Stimulated activated CD4-positive, alpha-beta T cell treated with anti-CD3 and anti-CD28 coated beads, Interleukin-1b, Interleukin-23, amount 100 ng/mL, for 4 hours (primary cell): ENCODE measurements at regions not wholly inside any gene's neighbourhood (a gene's known extent, or its start where the extent isn't known, plus 50 kb on each side); places are given as distances from the start of the nearest gene placed in this dataset.
"Not testable (repeated sequence)": the region's sequence is repeated elsewhere in the genome, so short reads cannot be mapped to it uniquely, and the experiment has no call there.

ENCODE experiments used
- DNase-seq, 2 donors: peaks; one replicate each; pipeline ENCODE4 v3.0.0-alpha.2; 2020; ENCODE audit warnings: low read depth in 2 of 2

DNA sequence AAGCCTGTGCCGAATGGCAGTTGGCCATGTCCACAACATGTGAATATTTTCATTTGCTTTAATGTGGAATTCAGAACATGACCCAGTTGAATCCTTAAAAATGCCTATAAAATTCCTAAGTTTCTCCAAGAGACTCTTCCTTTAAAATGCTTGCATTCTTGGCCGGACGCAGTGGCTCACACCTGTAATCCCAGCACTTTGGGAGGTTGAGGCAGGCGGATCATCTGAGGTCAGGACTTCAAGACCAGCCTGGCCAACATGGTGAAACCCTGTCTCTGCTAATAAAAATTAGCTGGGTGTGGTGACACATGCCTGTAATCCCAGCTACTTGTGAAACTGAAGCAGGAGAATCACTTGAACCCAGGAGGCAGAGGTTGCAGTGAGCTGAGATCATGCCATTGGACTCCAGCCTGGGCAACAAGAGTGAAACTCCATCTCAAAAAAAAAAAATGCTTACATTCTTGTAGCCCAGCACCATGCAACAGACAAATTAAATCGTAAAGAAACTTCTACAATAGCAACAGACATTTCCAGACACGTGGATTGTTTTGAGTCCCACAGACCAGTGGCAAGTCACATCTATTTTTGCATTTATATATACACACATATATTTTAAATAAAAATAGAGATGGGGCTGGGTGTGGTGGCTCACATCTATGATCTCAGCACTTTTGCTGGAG is 274.4 kb downstream of the GOLGA6L6 start:
- not testable (repeated sequence) for DNase-seq

DNA sequence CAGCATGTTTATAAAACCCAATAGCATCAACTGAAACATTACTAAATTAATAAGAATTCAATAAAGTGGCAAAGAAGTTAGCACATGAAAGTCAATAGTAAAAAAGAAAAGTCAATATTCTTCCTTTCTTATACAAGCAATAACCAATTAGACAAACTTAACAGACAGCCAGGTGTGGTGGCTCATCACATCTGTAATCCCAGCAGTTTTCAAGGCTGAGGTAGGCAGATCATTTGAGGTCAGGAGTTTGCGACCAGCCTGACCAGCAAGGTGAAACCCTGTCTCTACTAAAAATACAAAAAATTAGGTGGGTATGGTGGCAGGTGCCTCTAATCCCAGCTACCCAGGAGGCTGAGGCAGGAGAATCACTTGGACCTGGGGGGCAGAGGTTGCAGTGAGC is 275.9 kb downstream of the GOLGA6L6 start:
- DNase-seq, result not testable (repeated sequence)

DNA sequence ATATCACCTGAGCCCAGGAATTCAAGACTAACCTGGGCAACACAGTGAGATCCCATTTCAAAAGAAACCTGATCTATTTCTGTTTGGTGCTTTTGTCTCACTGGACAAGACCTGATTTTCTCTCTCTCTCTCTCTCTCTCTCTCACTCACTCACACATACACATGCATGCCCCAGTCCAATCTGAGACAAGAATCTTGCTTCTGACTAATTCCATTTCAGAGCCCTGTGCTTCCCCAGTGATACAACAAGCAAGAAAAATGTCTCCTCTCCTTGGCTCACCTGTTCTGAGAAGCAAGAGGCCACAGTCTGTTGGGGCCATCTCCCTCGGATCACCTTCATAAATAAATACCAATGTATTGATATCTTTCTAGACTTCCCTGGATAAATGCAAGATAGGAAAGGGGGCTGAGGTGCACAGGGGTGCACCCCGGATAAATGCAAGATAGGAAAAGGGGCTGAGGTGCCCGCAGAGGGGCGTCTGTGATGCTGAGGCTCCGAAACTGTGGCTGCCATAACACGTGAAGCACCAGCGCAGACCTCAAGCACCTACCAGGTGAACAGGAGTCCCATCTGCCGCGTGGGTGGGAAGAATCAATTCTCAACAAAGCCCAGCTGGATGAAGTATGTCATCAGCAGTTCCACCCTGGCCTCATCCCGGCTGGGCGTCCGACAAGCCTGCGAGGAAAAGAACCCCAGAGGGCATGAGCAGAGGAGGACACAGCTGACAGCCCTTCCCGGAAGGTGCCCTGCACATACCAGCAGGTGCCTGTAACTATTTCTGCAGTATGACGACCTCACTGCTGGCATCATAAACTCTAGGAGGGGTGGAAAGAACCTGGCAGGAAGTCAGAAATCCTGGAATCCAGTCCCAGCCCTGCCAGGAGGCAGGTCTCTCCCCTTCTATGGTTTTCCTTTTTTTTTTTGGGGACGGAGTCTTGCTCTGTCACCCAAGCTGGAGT is 280.0 kb downstream of the GOLGA6L6 start:
- not testable (repeated sequence) for DNase-seq

DNA sequence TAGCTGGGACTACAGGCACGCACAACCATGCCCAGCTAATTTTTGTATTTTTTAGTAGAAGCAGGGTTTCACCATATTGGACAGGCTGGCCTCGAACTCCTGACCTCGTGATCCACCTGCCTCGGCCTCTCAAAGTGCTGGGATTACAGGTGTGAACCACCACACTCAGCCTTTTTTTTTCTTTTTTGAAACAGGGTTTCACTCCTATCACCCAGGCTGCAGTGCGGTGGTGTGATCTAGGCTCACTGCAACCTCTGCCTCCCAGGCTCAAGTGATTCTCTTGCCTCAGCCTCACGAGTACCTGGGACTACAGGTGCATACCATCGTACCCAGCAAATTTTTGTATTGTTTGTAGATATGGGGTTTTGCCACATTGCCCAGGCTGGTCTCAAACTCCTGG is 280.9 kb downstream of the GOLGA6L6 start:
- not testable (repeated sequence) for DNase-seq

DNA sequence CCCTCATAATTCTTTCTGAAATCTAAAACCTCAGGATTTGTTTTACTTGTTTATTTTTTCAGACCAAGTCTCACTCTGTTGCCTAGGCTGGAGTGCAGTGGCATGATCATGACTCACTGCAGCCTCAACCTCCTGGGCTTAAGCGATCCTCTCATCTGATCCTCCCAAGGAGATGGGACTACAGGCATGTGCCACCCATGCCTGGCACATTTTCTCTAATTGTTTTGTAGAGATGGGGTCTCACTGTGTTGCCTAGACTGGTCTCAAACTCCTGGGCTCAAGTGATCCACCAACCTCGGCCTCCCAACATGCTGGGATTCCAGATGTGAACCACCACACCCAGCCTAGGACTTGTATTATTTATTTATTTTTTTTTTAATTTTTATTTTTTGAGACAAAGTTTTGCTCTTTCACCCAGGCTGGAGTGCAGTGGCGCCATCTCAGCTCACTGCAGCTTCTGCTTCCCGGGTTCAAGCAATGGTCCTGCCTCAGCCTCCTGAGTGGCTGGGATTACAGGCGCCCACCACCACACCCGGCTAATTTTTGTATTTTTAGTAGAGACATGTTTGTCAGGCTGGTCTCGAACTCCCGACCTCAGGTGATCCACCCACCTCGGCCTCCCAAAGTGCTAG is 281.9 kb downstream of the GOLGA6L6 start:
- not testable (repeated sequence) for DNase-seq

DNA sequence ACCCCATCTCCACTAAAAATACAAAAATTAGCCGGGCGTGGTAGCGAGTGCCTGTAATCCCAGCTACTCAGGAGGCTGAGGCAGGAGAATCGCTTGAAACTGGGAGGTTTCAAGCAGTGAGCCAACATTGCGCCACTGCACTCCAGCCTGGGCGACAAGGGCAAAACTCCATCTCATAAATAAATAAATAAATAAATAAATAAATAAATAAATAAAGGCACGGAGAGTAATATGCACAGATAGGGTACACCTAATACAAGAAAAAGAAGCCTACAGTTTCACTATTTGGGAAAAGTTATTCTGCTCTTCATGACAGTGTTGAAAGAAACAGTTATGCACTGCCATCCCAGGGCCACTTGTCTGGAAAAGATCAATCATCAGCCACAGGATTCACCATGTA is 285.2 kb downstream of the GOLGA6L6 start:
- not testable (repeated sequence) for DNase-seq

DNA sequence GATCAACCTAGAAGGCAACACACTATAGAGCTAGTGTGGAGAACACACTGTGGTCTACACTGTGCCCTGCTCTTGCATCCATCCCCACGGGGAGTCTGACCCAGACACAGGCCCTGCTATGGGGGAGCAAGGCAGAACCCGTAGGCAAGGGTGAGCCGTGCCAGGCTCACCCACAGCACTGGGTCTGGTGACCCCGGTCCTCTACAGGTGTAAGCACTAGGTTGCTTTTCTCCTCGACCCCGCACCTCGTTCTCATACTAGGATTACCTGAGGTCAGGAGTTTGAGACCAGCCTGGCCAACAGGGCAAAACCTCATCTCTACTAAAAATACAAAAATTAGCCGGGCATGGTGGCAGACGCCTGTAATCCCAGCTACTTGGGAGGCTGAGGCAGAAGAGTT is 286.0 kb downstream of the GOLGA6L6 start:
- not testable (repeated sequence) for DNase-seq

DNA sequence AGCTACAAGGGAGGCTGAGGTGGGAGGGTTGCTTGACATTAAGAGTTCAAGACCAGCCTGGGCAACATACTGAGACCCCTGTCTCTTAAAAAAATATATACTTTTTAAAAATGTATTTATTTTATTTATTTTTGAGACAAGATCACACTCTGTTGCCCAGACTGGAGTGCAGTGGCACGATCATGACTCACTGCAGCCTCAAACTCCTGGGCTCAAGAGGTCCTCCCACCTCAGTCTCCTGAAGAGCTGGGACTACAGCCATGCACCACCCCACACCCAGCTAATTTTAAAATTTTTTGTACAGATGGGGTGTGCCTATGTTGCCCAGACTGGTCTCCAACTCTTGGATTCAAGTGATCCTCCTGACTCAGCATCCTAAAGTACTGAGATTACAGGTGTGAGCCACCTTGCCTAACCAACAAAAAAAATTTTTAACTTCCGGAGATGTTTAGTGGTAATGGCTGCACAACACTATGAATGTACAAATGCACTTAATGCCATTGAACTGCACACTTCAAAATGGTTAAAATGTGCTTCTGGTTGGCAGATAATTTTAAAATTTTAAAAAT is 288.5 kb downstream of the GOLGA6L6 start:
- not testable (repeated sequence) for DNase-seq

DNA sequence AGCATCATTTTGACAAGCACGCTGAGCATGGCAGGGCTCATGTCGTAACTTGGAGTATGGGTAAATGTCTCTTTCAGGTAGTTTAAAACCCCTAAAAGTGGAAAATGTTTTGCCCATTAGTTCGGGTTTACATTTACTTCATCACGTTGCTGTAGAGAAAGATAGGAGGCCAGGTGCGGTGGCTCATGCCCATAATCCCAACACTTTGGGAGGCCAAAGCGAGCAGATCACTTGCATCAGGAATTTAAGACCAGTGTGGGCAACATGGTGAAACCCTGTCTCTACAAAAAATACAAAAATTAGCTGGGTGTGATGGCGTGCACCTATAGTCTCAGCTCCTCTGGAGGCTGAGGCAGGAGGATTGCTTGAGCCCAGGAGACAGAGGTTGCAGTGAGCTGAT is 289.6 kb downstream of the GOLGA6L6 start:
- not testable (repeated sequence) for DNase-seq

DNA sequence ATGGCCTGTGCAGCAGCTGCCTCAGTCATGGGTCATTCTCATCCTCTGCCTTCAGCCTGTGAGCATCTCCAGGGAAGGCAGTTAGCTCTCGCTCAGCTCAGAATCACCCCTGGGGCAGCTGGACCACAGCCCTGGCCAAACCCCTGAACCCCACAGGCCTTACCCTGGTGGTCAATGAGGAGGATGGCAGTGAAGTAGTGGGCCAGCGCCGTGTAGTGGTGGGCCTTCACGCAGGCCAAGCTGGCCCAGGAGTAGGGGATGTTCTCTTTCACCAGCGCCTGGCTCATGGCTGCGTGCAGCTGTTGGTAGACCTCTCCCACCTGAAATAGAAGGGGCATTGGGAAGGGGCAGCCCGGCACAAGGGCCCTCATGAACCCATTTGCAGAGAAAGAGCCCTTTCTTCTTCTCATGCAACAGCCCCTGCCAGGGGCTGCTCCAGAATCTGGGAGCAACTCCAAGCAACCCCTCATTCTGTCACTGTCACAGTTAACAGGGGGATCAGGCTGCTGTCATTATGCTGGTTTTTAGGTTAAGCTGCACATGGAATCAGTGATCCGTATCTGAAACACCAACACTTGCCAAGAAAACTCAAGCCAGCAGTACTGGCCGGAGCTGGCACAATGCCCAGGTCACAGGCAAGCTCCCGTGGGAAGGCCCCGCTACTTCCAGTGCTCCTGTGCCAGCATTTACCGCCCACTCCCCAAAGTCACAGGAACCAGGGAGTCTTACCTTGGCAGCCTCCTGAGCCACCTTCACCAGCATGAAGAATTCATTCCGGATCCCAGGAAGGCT is 290.2 kb downstream of the GOLGA6L6 start:
- not testable (repeated sequence) for DNase-seq

DNA sequence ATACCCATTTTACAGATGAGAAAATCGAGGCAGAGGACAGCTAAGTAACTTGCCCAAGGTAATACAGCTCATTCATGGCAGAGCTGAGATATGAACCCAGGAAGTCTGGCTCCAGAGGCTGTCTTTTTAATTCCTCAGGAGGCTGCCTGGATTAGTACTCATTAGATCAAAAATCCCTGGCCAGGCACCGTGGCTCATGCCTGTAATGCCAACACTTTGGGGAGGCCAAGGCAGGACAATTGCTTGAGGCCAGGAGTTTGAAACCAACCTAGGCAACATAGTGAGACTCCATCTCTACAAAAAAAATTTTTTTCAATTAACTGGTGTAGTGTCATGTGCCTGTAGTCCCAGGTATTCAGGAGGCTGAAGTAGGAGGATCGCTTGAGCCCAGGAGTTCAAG is 291.4 kb downstream of the GOLGA6L6 start:
- DNase-seq, result not testable (repeated sequence)

DNA sequence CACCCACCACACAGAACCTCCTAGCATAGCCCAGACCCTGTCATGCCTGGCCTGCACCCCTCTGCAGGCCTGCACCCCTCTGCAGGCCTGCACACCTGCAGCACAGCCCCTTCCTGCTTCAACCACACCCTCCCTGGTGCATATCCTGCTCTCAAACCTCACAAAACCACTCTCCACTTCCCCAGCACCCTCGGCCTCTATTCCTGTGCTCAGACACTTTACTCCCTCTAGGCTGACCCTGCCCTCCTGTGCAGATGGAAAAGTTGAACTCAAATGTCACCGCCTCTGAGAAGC is 292.0 kb downstream of the GOLGA6L6 start:
- not testable (repeated sequence) for DNase-seq

DNA sequence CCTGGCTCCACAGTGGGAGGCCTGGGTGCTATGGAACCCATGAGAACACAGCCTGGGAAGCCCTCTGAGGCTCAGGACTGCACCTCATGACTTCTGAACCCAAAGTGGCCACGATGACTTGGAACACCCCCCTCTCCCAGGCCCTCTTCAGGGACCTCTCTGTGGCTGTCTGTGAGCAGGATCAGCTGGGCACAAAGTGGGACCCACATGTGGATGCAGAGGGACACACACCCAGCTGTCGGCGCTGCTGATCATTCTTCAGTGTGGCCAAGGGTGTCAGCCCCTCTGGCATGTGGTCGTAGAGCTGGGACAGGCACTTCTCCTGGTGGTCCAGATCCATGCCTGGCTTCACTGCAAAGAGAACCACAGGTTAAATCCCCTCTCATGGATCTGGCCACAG is 293.2 kb downstream of the GOLGA6L6 start:
- DNase-seq, result not testable (repeated sequence)

DNA sequence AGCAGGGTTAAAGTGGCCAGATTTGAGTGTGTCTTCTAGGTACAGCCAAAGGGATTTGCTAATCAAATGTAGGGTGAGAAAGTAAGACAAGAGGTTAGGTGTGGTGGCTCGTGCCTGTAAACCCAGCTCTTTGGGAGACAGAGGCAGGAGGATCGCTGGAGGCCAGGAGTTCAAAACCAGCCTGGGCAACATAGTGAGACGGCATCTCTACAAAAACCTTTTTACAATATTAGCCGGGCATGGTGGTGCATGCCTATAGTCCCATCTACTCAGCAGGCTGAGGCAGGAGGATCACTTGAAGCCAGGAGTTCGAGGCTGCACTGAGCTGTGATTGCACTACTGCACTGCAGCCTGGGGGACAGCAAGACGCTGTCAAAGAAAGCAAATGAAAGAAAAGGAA is 294.5 kb downstream of the GOLGA6L6 start:
- not testable (repeated sequence) for DNase-seq

DNA sequence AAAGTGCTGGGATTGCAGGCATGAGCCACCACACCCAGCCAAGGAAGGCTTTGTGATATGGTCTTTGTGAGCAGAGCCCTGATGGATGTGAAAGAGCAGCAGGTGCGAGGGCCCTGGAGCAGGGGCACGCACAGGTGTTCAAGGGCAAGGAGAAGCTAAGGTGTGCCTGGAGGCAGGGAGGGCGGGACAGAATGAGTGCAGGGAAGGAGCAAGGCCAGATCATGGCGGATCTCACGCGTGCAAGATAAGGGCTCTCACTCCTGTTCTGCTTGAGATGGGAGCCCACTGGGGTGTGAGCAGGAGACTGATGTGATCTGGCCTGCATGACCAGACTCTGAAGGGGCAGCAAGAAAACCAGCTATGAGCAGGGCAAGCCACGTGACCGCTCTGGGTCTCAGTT is 295.0 kb downstream of the GOLGA6L6 start:
- not testable (repeated sequence) for DNase-seq

DNA sequence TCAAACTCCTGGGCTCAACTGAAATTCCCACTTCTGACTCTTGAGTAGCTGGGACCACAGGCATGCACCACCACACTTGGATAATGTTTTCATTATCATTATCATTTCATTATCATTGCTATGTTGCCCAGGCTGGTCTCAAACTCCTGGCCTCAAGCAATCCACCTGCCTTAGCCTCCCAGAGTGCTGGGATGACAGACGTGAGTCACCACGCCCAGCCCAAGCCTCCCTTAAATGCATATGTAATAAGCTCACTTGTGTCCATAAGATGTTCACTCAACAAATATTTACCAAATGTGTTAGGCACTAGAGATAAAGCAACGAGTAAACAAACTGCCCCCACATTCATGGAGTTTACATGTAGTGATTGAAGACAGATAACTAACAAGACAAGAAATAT is 295.7 kb downstream of the GOLGA6L6 start:
- not testable (repeated sequence) for DNase-seq

DNA sequence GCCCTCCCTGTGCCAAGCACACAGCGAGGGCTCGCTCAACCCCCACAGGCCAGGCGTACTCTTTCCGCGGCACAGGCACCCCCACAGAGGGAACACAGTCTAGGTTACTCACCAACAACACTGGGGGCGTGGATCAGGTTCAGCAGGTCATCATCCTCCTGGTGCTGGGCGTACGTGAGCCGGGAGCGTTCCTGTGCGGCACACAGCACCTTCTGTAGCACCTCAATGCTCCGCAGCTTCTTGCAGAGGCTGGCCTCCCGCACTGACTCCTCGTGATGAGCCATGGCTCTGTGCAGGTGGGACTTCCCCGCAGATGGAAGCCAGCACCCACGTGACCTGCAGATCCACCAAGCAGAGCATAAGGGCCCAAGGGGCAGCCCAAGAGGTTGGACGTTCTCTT is 296.8 kb downstream of the GOLGA6L6 start:
- not testable (repeated sequence) for DNase-seq

DNA sequence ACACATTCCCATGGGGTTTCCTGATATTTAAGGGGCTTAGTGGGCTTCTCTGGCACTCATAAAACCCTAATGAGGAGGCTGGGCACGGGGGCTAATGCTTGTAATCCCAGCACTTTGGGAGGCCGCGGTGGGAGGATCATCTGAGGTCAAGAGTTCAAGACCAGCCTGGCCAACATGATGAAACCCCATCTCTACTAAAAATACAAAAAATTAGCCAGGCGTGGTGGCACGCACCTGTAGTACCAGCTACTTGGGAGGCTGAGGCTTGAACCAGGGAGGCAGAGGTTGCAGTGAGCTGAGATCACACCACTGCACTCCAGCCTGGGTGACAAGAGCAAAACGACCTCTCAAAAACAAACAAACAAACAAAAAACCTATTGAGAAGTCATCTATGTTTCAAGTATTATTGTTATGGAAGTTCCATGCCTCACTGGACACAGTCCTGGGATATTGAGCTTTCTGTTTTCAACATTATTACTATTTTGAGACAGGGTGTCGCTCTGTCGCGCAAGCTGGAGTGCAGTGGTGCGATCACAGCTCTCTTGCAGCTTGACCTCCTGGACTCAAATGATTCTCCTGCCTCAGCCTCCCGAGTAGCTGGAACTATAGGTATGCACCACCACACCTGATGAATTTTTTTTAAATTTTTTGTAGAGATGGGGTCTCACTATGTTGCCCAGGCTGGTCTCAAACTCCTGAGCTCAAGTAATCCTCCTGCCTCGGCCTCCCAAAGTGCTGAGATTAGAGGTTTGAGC is 297.9 kb downstream of the GOLGA6L6 start:
- DNase-seq, result not testable (repeated sequence)

DNA sequence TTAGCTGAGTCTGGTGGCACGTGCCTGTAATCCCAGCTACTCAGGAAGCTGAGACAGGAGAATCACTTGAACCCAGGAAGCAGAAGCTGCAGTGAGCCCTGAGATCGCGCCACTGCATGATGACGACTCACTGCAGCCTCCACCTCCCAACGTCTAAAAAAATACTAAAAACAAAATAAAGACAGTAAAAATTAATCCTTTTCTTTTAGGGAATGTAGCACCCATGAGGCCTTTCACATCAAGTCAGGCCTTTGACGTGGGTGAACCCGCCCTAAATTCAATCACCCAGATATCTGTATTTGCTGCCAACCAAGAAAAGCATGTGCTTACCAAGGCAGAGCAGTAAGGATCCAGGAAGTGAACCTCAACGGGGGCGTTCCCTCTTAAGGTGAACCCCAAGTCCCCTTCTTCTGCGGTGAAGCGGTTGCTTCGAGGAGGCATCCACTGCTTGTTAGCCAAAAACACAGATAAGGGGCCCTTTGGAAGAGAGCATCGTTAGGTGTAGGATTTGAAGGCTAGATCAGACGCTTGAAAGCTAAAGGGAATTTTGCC is 301.2 kb downstream of the GOLGA6L6 start:
- not testable (repeated sequence) for DNase-seq

DNA sequence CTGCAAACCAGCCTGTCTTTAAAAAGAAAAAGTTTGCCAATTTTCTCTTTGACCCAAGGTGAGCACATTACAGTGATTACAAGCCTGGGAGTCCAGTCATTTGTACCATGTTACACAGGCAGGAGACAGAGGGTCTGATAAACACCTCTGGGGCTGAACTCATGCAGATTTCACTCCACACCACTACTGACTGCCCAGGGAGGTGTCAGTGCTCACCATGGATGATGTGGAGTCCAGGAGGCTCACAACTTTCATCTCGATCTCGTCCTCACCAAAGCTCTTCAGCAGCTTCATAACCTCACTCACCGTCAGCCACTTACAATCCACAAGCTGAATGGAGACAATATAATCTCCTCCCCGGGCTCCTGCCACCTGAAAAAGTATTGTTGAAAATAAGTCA is 302.4 kb downstream of the GOLGA6L6 start:
- DNase-seq, result not testable (repeated sequence)
